Limb (tissue), 2 donors: ENCODE measurements at regions not wholly inside any gene's neighbourhood (a gene's known extent, or its start where the extent isn't known, plus 50 kb on each side); places are given as distances from the start of the nearest gene placed in this dataset.
"Not testable (repeated sequence)": the region's sequence is repeated elsewhere in the genome, so short reads cannot be mapped to it uniquely, and the experiment has no call there.

Experiments
- DNase-seq, 2 donors: peaks; one replicate each; pipeline ENCODE4 v3.0.0-alpha.2; 2016; ENCODE audit errors: extremely low spot score in 2 of 2

GRCh38 chr13:44887515-44887914 is 101.8 kb downstream of the NUFIP1 start:
- no peak for DNase-seq

GRCh38 chr13:44884076-44884729 is 105.1 kb downstream of the NUFIP1 start:
- DNase-seq, result no peak

GRCh38 chr13:44879452-44880058 is 109.7 kb downstream of the NUFIP1 start:
- DNase-seq, result no peak

- DNase-seq, result no peak
Measured at GRCh38 chr13:44876782-44877324, 112.4 kb downstream of the NUFIP1 start.

- DNase-seq, result no peak
Measured at GRCh38 chr13:44874886-44875630, 114.2 kb downstream of the NUFIP1 start.

- DNase-seq, result no peak
Measured at GRCh38 chr13:44874176-44874575, 115.1 kb downstream of the NUFIP1 start.

GRCh38 chr13:44873461-44873860 is 115.8 kb downstream of the NUFIP1 start:
- no peak for DNase-seq

- DNase-seq, result no peak
Measured at GRCh38 chr13:44872751-44873150, 116.5 kb downstream of the NUFIP1 start.

- DNase-seq, result no peak
Measured at GRCh38 chr13:44870456-44870929, 118.8 kb downstream of the NUFIP1 start.

- DNase-seq, result no peak
Measured at GRCh38 chr13:44869167-44869566, 120.1 kb downstream of the NUFIP1 start.

- DNase-seq, result no peak
Measured at GRCh38 chr13:44868397-44868796, 120.9 kb downstream of the NUFIP1 start.

GRCh38 chr13:44867825-44868224 is 121.4 kb downstream of the NUFIP1 start:
- DNase-seq, result no peak

GRCh38 chr13:44866411-44866911 is 122.8 kb downstream of the NUFIP1 start:
- DNase-seq, result peak in 1 of 2 donors; percentile 2

GRCh38 chr13:44865722-44866410 is 123.4 kb downstream of the NUFIP1 start:
- DNase-seq, result peak in 1 of 2 donors; percentile 8

- not testable (repeated sequence) for DNase-seq
Measured at GRCh38 chr13:44863641-44864040, 125.6 kb downstream of the NUFIP1 start.

GRCh38 chr13:44860454-44860853 is 128.8 kb downstream of the NUFIP1 start:
- no peak for DNase-seq

GRCh38 chr13:44857736-44858135 is 131.5 kb downstream of the NUFIP1 start:
- no peak for DNase-seq

- DNase-seq, result no peak
Measured at GRCh38 chr13:44857061-44857460, 132.2 kb downstream of the NUFIP1 start.

GRCh38 chr13:44855860-44856259 is 133.4 kb downstream of the NUFIP1 start:
- no peak for DNase-seq

GRCh38 chr13:44854313-44855060 is 134.8 kb downstream of the NUFIP1 start:
- DNase-seq, result peak; percentile 43 to 48

- DNase-seq, result no peak
Measured at GRCh38 chr13:44853641-44854040, 135.6 kb downstream of the NUFIP1 start.
